ENCODE measurements at regions not wholly inside any gene's neighbourhood (a gene's known extent, or its start where the extent isn't known, plus 50 kb on each side); places are given as distances from the start of the nearest gene placed in this dataset.

DNA sequence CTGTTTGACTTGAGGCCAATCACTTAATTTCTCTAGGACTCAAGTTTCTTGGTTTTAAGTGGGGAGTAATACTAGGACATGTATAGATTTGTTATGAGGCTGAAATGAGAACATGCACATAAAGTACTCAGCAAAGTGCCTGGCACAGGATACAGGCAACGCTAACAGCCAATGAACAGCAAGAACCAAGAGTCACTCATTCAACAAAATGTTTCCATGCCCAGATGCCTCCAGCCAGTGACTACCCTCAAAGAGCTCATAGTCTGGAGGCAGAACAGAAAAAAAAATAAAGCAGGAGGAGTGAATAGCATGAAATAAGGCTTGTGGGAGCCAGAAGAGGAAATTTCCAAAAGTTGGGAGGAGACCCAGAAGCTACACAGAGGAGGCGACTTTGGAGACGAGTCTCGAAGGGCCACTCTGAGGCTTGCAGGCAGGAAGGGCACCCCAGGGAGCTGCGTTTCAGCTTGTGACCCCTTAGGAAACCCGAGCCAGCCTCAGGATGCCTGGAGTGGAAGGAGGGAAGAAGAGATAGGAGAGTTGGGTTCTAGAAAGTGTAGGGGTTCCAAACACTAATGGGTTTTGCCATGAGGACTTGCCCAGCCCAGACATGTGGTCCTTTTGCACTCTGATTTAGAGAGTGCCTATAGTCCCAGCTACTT, 70.0 kb downstream of the CXCL12 start:
- TF ChIP-seq, protein P1, sequence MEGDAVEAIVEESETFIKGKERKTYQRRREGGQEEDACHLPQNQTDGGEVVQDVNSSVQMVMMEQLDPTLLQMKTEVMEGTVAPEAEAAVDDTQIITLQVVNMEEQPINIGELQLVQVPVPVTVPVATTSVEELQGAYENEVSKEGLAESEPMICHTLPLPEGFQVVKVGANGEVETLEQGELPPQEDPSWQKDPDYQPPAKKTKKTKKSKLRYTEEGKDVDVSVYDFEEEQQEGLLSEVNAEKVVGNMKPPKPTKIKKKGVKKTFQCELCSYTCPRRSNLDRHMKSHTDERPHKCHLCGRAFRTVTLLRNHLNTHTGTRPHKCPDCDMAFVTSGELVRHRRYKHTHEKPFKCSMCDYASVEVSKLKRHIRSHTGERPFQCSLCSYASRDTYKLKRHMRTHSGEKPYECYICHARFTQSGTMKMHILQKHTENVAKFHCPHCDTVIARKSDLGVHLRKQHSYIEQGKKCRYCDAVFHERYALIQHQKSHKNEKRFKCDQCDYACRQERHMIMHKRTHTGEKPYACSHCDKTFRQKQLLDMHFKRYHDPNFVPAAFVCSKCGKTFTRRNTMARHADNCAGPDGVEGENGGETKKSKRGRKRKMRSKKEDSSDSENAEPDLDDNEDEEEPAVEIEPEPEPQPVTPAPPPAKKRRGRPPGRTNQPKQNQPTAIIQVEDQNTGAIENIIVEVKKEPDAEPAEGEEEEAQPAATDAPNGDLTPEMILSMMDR (IDR thresholded peaks at IDR 0.05 in 8 of 11, conservative IDR thresholded peaks at IDR 0.05 in 3 of 11) = no peak
- no peak for TF ChIP-seq POLR2AphosphoS5 (IDR thresholded peaks at IDR 0.05)
